Neutrophil (primary cell): ENCODE measurements at regions not wholly inside any gene's neighbourhood (a gene's known extent, or its start where the extent isn't known, plus 50 kb on each side); places are given as distances from the start of the nearest gene placed in this dataset.

Source experiments
- H3K27ac ChIP-seq: fragments of 200-600 bp; sonication (generic); 2 replicates; pipeline ENCODE4 v1.5.1; 2016; ENCODE audit warnings: mild to moderate bottlenecking, moderate library complexity
- H3K27me3 ChIP-seq: fragments of 200-600 bp; sonication (generic); 2 replicates; pipeline ENCODE4 v1.6.0; 2016; ENCODE audit warnings: mild to moderate bottlenecking
- H3K36me3 ChIP-seq: fragments of 200-600 bp; sonication (generic); 2 replicates; pipeline ENCODE4 v1.5.1; 2017
- H3K4me1 ChIP-seq, 2 experiments: fragments of 200-600 bp in 1 of 2; sonication (generic) in 1 of 2; 1 replicate in 1 of 2; 2 replicates in 1 of 2; pipeline versions ENCODE4 v1.5.1 to v1.6.1; 2013 to 2016; ENCODE audit warnings: low read depth in 1 of 2, low read length in 1 of 2, mild to moderate bottlenecking in 1 of 2, moderate library complexity in 1 of 2; ENCODE audit not compliant: control insufficient read depth in 1 of 2, insufficient read depth in 1 of 2
- H3K4me3 ChIP-seq, 2 experiments: fragments of 200-600 bp in 1 of 2; sonication (generic) in 1 of 2; 1 replicate in 1 of 2; 2 replicates in 1 of 2; pipeline ENCODE4 v1.5.1; 2013 to 2016; ENCODE audit warnings: low read depth in 1 of 2, low read length in 1 of 2, mild to moderate bottlenecking in 1 of 2, moderate library complexity in 1 of 2
- H3K9me3 ChIP-seq: fragments of 200-600 bp; sonication (generic); 2 replicates; pipeline ENCODE4 v1.5.1; 2016
- TF ChIP-seq, protein P1 (sequence below): fragments of 200-600 bp; sonication (generic); IDR thresholded peaks from 2 replicates; pipeline ENCODE4 v1.5.1; 2016; ENCODE audit warnings: antibody characterized with exemption

- H3K9me3 ChIP-seq = no peaks in the 10 kb centered on the region
- H3K4me1 ChIP-seq = no peaks in the 10 kb centered on the region
- no peak overlapping the region for H3K27ac ChIP-seq
Observed at GRCh38 chr5:123813937-123814624, 302.1 kb downstream of the CSNK1G3 start.

GRCh38 chr5:123813264-123813663 is 301.3 kb downstream of the CSNK1G3 start:
- TF ChIP-seq, protein P1, sequence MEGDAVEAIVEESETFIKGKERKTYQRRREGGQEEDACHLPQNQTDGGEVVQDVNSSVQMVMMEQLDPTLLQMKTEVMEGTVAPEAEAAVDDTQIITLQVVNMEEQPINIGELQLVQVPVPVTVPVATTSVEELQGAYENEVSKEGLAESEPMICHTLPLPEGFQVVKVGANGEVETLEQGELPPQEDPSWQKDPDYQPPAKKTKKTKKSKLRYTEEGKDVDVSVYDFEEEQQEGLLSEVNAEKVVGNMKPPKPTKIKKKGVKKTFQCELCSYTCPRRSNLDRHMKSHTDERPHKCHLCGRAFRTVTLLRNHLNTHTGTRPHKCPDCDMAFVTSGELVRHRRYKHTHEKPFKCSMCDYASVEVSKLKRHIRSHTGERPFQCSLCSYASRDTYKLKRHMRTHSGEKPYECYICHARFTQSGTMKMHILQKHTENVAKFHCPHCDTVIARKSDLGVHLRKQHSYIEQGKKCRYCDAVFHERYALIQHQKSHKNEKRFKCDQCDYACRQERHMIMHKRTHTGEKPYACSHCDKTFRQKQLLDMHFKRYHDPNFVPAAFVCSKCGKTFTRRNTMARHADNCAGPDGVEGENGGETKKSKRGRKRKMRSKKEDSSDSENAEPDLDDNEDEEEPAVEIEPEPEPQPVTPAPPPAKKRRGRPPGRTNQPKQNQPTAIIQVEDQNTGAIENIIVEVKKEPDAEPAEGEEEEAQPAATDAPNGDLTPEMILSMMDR = no peak
- Histone ChIP-seq H3K9me3 (no peaks in the 10 kb centered on the region), H3K27me3 (no peaks in the 10 kb centered on the region), H3K4me3 (no peak overlapping the region), H3K4me1 (no peaks in the 10 kb centered on the region), H3K27ac (no peak overlapping the region), H3K36me3 (no peaks in the 10 kb centered on the region)

More at GRCh38 chr5:123813937-123814624, 302.1 kb downstream of the CSNK1G3 start:
- TF ChIP-seq, protein P1 = no peak
- Histone ChIP-seq H3K36me3 (no peaks in the 10 kb centered on the region), H3K27me3 (no peaks in the 10 kb centered on the region), H3K4me3 (no peak overlapping the region)

DNA sequence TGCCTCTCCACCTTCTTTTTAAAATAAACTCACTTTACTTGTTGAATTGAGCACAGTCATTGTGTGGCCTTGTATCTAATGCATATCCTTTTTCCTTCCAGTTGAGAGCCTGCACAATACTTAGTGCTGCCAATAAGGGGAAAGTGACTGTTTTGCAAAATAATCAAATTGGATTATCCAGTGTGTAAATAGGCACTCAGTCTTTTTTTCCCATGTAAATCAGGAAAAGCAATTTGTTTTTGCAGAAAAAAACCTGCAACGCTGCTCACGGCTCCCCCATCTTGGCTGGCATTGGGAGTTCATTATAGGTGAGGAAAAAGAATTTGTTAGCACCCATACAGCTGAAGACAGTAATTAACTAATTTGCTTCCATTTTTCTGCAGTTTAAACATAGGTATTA is 299.9 kb downstream of the CSNK1G3 start:
- Histone ChIP-seq H3K4me1 (no peaks in the 10 kb centered on the region), H3K27ac (no peak overlapping the region), H3K36me3 (no peaks in the 10 kb centered on the region), H3K4me3 (no peak overlapping the region), H3K27me3 (no peaks in the 10 kb centered on the region), H3K9me3 (no peaks in the 10 kb centered on the region)
- TF ChIP-seq, protein P1 = no peak

GRCh38 chr5:123810746-123811340 is 298.9 kb downstream of the CSNK1G3 start:
- no peak overlapping the region for H3K27ac ChIP-seq
- H3K4me1 ChIP-seq = no peaks in the 10 kb centered on the region
- no peak overlapping the region for H3K4me3 ChIP-seq
- no peaks in the 10 kb centered on the region for H3K9me3 ChIP-seq
- no peaks in the 10 kb centered on the region for H3K27me3 ChIP-seq
- TF ChIP-seq, protein P1 = no peak
- no peaks in the 10 kb centered on the region for H3K36me3 ChIP-seq

DNA sequence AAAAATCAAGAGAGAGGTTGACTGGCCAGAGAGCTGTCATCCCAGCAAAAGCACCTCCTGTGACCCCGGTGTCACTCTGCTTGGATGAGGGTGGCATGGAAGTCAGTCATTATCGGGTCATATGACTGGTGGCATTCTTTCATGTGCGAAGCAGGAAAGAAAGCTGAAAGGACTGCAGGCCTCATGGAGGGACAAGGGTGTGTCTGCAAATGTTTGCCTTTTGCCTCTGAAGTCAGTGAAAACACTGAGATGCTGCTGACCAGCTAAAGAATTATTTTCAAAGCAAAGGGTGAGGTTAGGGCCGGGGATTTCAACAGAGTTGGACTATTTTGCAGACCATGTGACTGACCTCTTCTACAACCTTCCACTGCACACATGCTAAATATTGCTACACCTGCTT is 298.3 kb downstream of the CSNK1G3 start:
- Histone ChIP-seq H3K27ac (no peak overlapping the region), H3K36me3 (no peaks in the 10 kb centered on the region), H3K9me3 (no peaks in the 10 kb centered on the region), H3K4me3 (no peak overlapping the region), H3K4me1 (no peaks in the 10 kb centered on the region), H3K27me3 (no peaks in the 10 kb centered on the region)
- TF ChIP-seq, protein P1 = no peak
